Activated naive CD4-positive, alpha-beta T cell treated with anti-CD3 and anti-CD28 coated beads, Interleukin-2, amount 50 U/mL, for 24 hours (primary cell): ENCODE measurements at regions not wholly inside any gene's neighbourhood (a gene's known extent, or its start where the extent isn't known, plus 50 kb on each side); places are given as distances from the start of the nearest gene placed in this dataset.
"Not testable (repeated sequence)": the region's sequence is repeated elsewhere in the genome, so short reads cannot be mapped to it uniquely, and the experiment has no call there.

Source experiments
- H3K27ac Mint-ChIP-seq: one replicate; pipeline ENCODE4 v1.8.0; 2021; ENCODE audit warnings: mild to moderate bottlenecking, mixed read lengths
- H3K27me3 Mint-ChIP-seq: one replicate; pipeline ENCODE4 v1.8.0; 2021; ENCODE audit warnings: mixed read lengths
- H3K36me3 Mint-ChIP-seq: one replicate; pipeline ENCODE4 v1.8.0; 2021; ENCODE audit warnings: mixed read lengths
- H3K4me1 Mint-ChIP-seq: one replicate; pipeline ENCODE4 v1.8.0; 2021; ENCODE audit warnings: mixed read lengths
- H3K4me3 Mint-ChIP-seq: one replicate; pipeline ENCODE4 v1.8.0; 2021; ENCODE audit warnings: mild to moderate bottlenecking, mixed read lengths
- H3K9me3 Mint-ChIP-seq: one replicate; pipeline ENCODE4 v1.8.0; 2021; ENCODE audit warnings: mixed read lengths

- Mint-ChIP-seq H3K27me3 (no peaks in the 10 kb centered on the region), H3K27ac (no peak overlapping the region)
Observed at GRCh38 chr6:141472162-141472928, 660.4 kb upstream of the GJE1 start.

GRCh38 chr6:141470810-141471209 is 661.9 kb upstream of the GJE1 start:
- H3K4me1 Mint-ChIP-seq = no peaks in the 10 kb centered on the region
- no peaks in the 10 kb centered on the region for H3K9me3 Mint-ChIP-seq
- H3K27ac Mint-ChIP-seq = no peak overlapping the region
- H3K36me3 Mint-ChIP-seq = no peaks in the 10 kb centered on the region
- no peak overlapping the region for H3K4me3 Mint-ChIP-seq
- no peaks in the 10 kb centered on the region for H3K27me3 Mint-ChIP-seq

More at GRCh38 chr6:141472162-141472928, 660.4 kb upstream of the GJE1 start:
- H3K36me3 Mint-ChIP-seq = no peaks in the 10 kb centered on the region
- H3K4me1 Mint-ChIP-seq = no peaks in the 10 kb centered on the region
- H3K9me3 Mint-ChIP-seq = no peaks in the 10 kb centered on the region
- no peak overlapping the region for H3K4me3 Mint-ChIP-seq

- no peaks in the 10 kb centered on the region for H3K9me3 Mint-ChIP-seq
- no peak overlapping the region for H3K4me3 Mint-ChIP-seq
- H3K27me3 Mint-ChIP-seq = no peaks in the 10 kb centered on the region
- no peak overlapping the region for H3K27ac Mint-ChIP-seq
- no peaks in the 10 kb centered on the region for H3K36me3 Mint-ChIP-seq
- peaks cover 13% of the 10 kb centered on the region for H3K4me1 Mint-ChIP-seq
Observed at GRCh38 chr6:141467881-141468280, 664.8 kb upstream of the GJE1 start.

GRCh38 chr6:141467041-141467440 is 665.7 kb upstream of the GJE1 start:
- peaks cover 13% of the 10 kb centered on the region for H3K4me1 Mint-ChIP-seq
- no peak overlapping the region for H3K4me3 Mint-ChIP-seq
- H3K9me3 Mint-ChIP-seq = no peaks in the 10 kb centered on the region
- H3K36me3 Mint-ChIP-seq = no peaks in the 10 kb centered on the region
- no peak overlapping the region for H3K27ac Mint-ChIP-seq
- H3K27me3 Mint-ChIP-seq = no peaks in the 10 kb centered on the region

- Mint-ChIP-seq H3K4me1 (peaks cover 13% of the 10 kb centered on the region), H3K36me3 (no peaks in the 10 kb centered on the region), H3K27ac (peak overlapping the region; percentile 51), H3K4me3 (no peak overlapping the region), H3K27me3 (no peaks in the 10 kb centered on the region), H3K9me3 (no peaks in the 10 kb centered on the region)
Observed at GRCh38 chr6:141464896-141465295, 667.8 kb upstream of the GJE1 start.

GRCh38 chr6:141464490-141464889 is 668.2 kb upstream of the GJE1 start:
- Mint-ChIP-seq H3K27ac (peak overlapping the region; percentile 51), H3K4me3 (no peak overlapping the region), H3K27me3 (no peaks in the 10 kb centered on the region), H3K9me3 (no peaks in the 10 kb centered on the region), H3K4me1 (peaks cover 13% of the 10 kb centered on the region), H3K36me3 (no peaks in the 10 kb centered on the region)

- H3K4me1 Mint-ChIP-seq = peaks cover 13% of the 10 kb centered on the region
- H3K36me3 Mint-ChIP-seq = no peaks in the 10 kb centered on the region
- no peaks in the 10 kb centered on the region for H3K27me3 Mint-ChIP-seq
- H3K27ac Mint-ChIP-seq = no peak overlapping the region
- no peaks in the 10 kb centered on the region for H3K9me3 Mint-ChIP-seq
- H3K4me3 Mint-ChIP-seq = no peak overlapping the region
Observed at GRCh38 chr6:141463237-141463977, 669.3 kb upstream of the GJE1 start.

- H3K9me3 Mint-ChIP-seq = no peaks in the 10 kb centered on the region
- no peaks in the 10 kb centered on the region for H3K27me3 Mint-ChIP-seq
- H3K4me1 Mint-ChIP-seq = peaks cover 13% of the 10 kb centered on the region
- H3K4me3 Mint-ChIP-seq = no peak overlapping the region
- H3K27ac Mint-ChIP-seq = no peak overlapping the region
- no peaks in the 10 kb centered on the region for H3K36me3 Mint-ChIP-seq
Observed at GRCh38 chr6:141460743-141461484, 671.8 kb upstream of the GJE1 start.

GRCh38 chr6:141460245-141460644 is 672.5 kb upstream of the GJE1 start:
- H3K27me3 Mint-ChIP-seq, H3K4me3 Mint-ChIP-seq, H3K27ac Mint-ChIP-seq, H3K36me3 Mint-ChIP-seq, H3K9me3 Mint-ChIP-seq: not testable (repeated sequence)
- peaks cover 13% of the 10 kb centered on the region for H3K4me1 Mint-ChIP-seq

- not testable (repeated sequence) for H3K9me3 Mint-ChIP-seq, H3K27me3 Mint-ChIP-seq, H3K4me3 Mint-ChIP-seq, H3K36me3 Mint-ChIP-seq, H3K27ac Mint-ChIP-seq, H3K4me1 Mint-ChIP-seq
Observed at GRCh38 chr6:141457984-141458383, 674.7 kb upstream of the GJE1 start.

GRCh38 chr6:141452354-141452686 is 680.4 kb upstream of the GJE1 start:
- Mint-ChIP-seq H3K36me3 (no peaks in the 10 kb centered on the region), H3K4me1 (no peaks in the 10 kb centered on the region), H3K9me3 (no peaks in the 10 kb centered on the region), H3K27me3 (no peaks in the 10 kb centered on the region), H3K4me3 (no peak overlapping the region), H3K27ac (no peak overlapping the region)

GRCh38 chr6:141451511-141452353 is 681.0 kb upstream of the GJE1 start:
- Mint-ChIP-seq H3K27me3 (no peaks in the 10 kb centered on the region), H3K36me3 (no peaks in the 10 kb centered on the region), H3K27ac (no peak overlapping the region)

GRCh38 chr6:141451181-141451510 is 681.6 kb upstream of the GJE1 start:
- no peak overlapping the region for H3K27ac Mint-ChIP-seq
- no peaks in the 10 kb centered on the region for H3K27me3 Mint-ChIP-seq
- no peak overlapping the region for H3K4me3 Mint-ChIP-seq
- no peaks in the 10 kb centered on the region for H3K9me3 Mint-ChIP-seq
- no peaks in the 10 kb centered on the region for H3K36me3 Mint-ChIP-seq
- H3K4me1 Mint-ChIP-seq = no peaks in the 10 kb centered on the region

More at GRCh38 chr6:141451511-141452353, 681.0 kb upstream of the GJE1 start:
- Mint-ChIP-seq H3K4me3 (no peak overlapping the region), H3K9me3 (no peaks in the 10 kb centered on the region), H3K4me1 (no peaks in the 10 kb centered on the region)

- no peaks in the 10 kb centered on the region for H3K9me3 Mint-ChIP-seq
- no peaks in the 10 kb centered on the region for H3K4me1 Mint-ChIP-seq
- H3K36me3 Mint-ChIP-seq = no peaks in the 10 kb centered on the region
- H3K27ac Mint-ChIP-seq = no peak overlapping the region
- H3K27me3 Mint-ChIP-seq = no peaks in the 10 kb centered on the region
- no peak overlapping the region for H3K4me3 Mint-ChIP-seq
Observed at GRCh38 chr6:141445928-141446628, 686.6 kb upstream of the GJE1 start.
